Stimulated activated CD8-positive, alpha-beta memory T cell treated with anti-CD3 and anti-CD28 coated beads, Interleukin-4, amount 100 ng/mL, for 48 hours (primary cell): ENCODE measurements at regions not wholly inside any gene's neighbourhood (a gene's known extent, or its start where the extent isn't known, plus 50 kb on each side); places are given as distances from the start of the nearest gene placed in this dataset.
A peak's percentile ranks its signal among the peaks of the same experiment; 100 is the strongest.
"Not testable (repeated sequence)": the region's sequence is repeated elsewhere in the genome, so short reads cannot be mapped to it uniquely, and the experiment has no call there.

Source experiments
- DNase-seq: peaks from one replicate; pipeline ENCODE4 v3.0.0-alpha.2; 2020

GRCh38 chr1:143764831-143765230 is 207.0 kb downstream of the FAM72C start:
- DNase-seq: not testable (repeated sequence)

GRCh38 chr1:143760366-143760765 is 211.4 kb downstream of the FAM72C start:
- DNase-seq: not testable (repeated sequence)

GRCh38 chr1:143755961-143756360 is 215.8 kb downstream of the FAM72C start:
- not testable (repeated sequence) for DNase-seq

- DNase-seq: no peak
Observed at GRCh38 chr1:143748906-143749305, 222.9 kb downstream of the FAM72C start.

- no peak for DNase-seq
Observed at GRCh38 chr1:143736562-143736961, 235.2 kb downstream of the FAM72C start.

- peak; percentile 45 for DNase-seq
Observed at GRCh38 chr1:143735764-143736461, 235.9 kb downstream of the FAM72C start.

- not testable (repeated sequence) for DNase-seq
Observed at GRCh38 chr1:143734261-143734660, 237.5 kb downstream of the FAM72C start.

- not testable (repeated sequence) for DNase-seq
Observed at GRCh38 chr1:143730890-143731289, 240.9 kb downstream of the FAM72C start.

- peak; percentile 63 for DNase-seq
Observed at GRCh38 chr1:143729449-143730111, 242.2 kb downstream of the FAM72C start.

GRCh38 chr1:143728802-143729448 is 242.9 kb downstream of the FAM72C start:
- peak; percentile 35 for DNase-seq

- DNase-seq: no peak
Observed at GRCh38 chr1:143727263-143727662, 244.5 kb downstream of the FAM72C start.

GRCh38 chr1:143721024-143721373 is 250.8 kb downstream of the FAM72C start:
- no peak for DNase-seq

- DNase-seq: peak; percentile 47
Observed at GRCh38 chr1:143720087-143721023, 251.4 kb downstream of the FAM72C start.

GRCh38 chr1:143718524-143718923 is 253.3 kb downstream of the FAM72C start:
- no peak for DNase-seq

GRCh38 chr1:143718021-143718420 is 253.8 kb downstream of the FAM72C start:
- no peak for DNase-seq

- DNase-seq: no peak
Observed at GRCh38 chr1:143717434-143717833, 254.4 kb downstream of the FAM72C start.

GRCh38 chr1:143714913-143715312 is 256.9 kb downstream of the FAM72C start:
- not testable (repeated sequence) for DNase-seq

- not testable (repeated sequence) for DNase-seq
Observed at GRCh38 chr1:143709606-143710259, 262.1 kb downstream of the FAM72C start.

- not testable (repeated sequence) for DNase-seq
Observed at GRCh38 chr1:143702739-143703138, 269.0 kb downstream of the FAM72C start.

GRCh38 chr1:143699731-143700130 is 272.1 kb downstream of the FAM72C start:
- no peak for DNase-seq

GRCh38 chr1:143699115-143699514 is 272.7 kb downstream of the FAM72C start:
- DNase-seq: no peak

- peak; percentile 61 for DNase-seq
Observed at GRCh38 chr1:143698016-143698415, 273.8 kb downstream of the FAM72C start.
